Progenitor cell of endocrine pancreas (in vitro differentiated cells): ENCODE measurements at regions not wholly inside any gene's neighbourhood (a gene's known extent, or its start where the extent isn't known, plus 50 kb on each side); places are given as distances from the start of the nearest gene placed in this dataset.

ENCODE experiments used
- DNase-seq: peaks from one replicate; pipeline ENCODE4 v3.0.0; 2021; ENCODE audit warnings: low spot score; ENCODE audit not compliant: unreplicated experiment
- H3K27ac Mint-ChIP-seq: 2 replicates; pipeline ENCODE4 v1.8.0; 2021; ENCODE audit warnings: mild to moderate bottlenecking, moderate library complexity, mixed read lengths
- H3K27me3 Mint-ChIP-seq: 2 replicates; pipeline ENCODE4 v1.8.0; 2021; ENCODE audit warnings: mixed read lengths
- H3K36me3 Mint-ChIP-seq: 2 replicates; pipeline ENCODE4 v1.8.0; 2022; ENCODE audit warnings: mixed read lengths; ENCODE audit not compliant: insufficient read depth
- H3K4me1 Mint-ChIP-seq: 2 replicates; pipeline ENCODE4 v1.8.0; 2021; ENCODE audit warnings: low read depth, mixed read lengths
- H3K4me3 Mint-ChIP-seq: 2 replicates; pipeline ENCODE4 v1.8.0; 2021; ENCODE audit warnings: low read depth, mild to moderate bottlenecking, moderate library complexity, mixed read lengths
- H3K9me3 Mint-ChIP-seq: 2 replicates; pipeline ENCODE4 v1.8.0; 2021; ENCODE audit warnings: low read depth, mixed read lengths
- CTCF ChIP-seq: fragments of 200-600 bp; sonication (generic); IDR thresholded peaks from one replicate; pipeline ENCODE4 v1.5.0; 2021; ENCODE audit warnings: antibody characterized with exemption, mild to moderate bottlenecking; ENCODE audit not compliant: unreplicated experiment

DNA sequence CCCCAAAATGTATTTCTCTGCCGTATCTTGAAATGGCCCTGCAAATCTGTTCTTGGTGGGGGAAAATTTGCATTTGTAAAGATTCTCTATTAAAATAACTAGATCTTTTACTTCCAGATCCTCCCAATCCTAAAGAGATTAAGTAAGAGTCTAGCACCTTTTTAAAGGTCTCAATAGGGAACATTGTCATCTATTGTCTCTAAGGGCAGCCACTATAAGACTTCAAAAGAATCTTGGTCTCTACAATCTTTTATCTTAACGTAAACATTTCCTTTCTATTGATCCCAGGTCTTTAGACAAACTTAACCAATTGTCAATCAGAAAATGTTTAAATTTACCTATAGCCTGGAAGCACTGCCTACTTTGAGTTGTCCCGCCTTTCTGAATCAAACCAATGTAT lies 1313.3 kb downstream of the ROBO2 start:
- Mint-ChIP-seq H3K36me3 (peaks cover 2% of the 10 kb centered on the region), H3K9me3 (peaks cover 17% of the 10 kb centered on the region), H3K4me3 (no peak overlapping the region), H3K27me3 (no peaks in the 10 kb centered on the region), H3K4me1 (peaks cover 25% of the 10 kb centered on the region), H3K27ac (no peak overlapping the region)
- TF ChIP-seq CTCF = no peak
- DNase-seq = no peak

DNA sequence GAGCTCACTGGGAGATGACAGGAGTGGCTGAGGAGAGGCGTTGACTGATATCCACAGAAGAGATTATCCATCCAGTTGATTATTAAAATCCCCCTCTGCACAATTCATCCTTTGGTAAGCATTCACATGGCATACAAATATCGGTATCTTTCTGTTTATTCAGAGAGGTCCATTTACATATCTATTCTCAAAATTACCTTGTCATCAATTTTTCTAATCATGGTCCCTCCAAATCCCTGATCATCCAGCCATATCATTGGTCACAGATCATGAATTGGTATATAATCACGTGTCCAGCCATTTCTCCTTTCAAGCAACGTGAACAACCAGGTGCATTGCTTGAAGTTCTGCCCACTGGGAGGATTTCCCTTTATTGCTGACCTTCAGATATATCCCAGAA lies 1321.0 kb downstream of the ROBO2 start:
- H3K27me3 Mint-ChIP-seq = no peaks in the 10 kb centered on the region
- H3K4me1 Mint-ChIP-seq = no peaks in the 10 kb centered on the region
- peaks cover 17% of the 10 kb centered on the region for H3K9me3 Mint-ChIP-seq
- no peak for DNase-seq
- no peak overlapping the region for H3K4me3 Mint-ChIP-seq
- H3K36me3 Mint-ChIP-seq = no peaks in the 10 kb centered on the region
- no peak for TF ChIP-seq CTCF
- H3K27ac Mint-ChIP-seq = no peak overlapping the region

DNA sequence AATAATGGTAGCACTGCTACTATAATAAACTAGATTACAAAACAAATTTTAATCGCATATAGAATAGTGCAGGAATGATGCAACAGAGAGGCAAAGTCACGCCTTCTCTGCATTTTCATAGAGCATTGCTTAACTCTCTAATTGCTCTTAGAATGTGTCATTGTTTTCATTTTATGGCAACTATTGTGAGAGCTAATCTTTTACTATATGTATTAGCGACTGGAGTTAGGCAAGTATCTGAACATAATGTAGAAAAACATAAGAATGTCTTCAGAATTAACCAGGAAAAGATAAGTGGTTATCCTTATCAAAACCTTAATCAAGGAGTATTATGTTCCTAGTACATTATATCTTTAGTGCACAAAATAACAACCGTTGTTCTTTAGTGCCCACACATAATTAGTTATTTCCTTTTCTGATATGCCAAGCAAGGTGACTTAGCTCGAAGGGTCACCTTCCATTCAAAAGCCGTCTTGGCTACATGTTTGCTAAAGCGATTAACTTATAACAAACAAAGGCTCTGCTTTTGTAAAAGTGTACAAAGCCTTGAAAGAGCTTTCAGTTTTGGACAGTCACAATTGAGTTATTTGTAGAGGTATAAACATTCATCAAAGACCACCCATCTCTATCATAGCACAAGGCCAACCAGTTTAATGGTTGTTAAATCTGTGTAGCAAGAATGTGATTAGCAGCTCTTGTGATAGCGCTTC lies 1328.9 kb downstream of the ROBO2 start:
- H3K36me3 Mint-ChIP-seq = no peaks in the 10 kb centered on the region
- H3K4me3 Mint-ChIP-seq = no peak overlapping the region
- peaks cover 8% of the 10 kb centered on the region for H3K9me3 Mint-ChIP-seq
- H3K27ac Mint-ChIP-seq = no peak overlapping the region
- H3K27me3 Mint-ChIP-seq = no peaks in the 10 kb centered on the region
- peaks cover 16% of the 10 kb centered on the region for H3K4me1 Mint-ChIP-seq
- no peak for DNase-seq
- no peak for TF ChIP-seq CTCF

GRCh38 chr3:78390221-78390620 lies 1350.3 kb downstream of the ROBO2 start:
- H3K4me3 Mint-ChIP-seq = no peak overlapping the region
- H3K9me3 Mint-ChIP-seq = peaks cover 30% of the 10 kb centered on the region
- H3K36me3 Mint-ChIP-seq = peaks cover 9% of the 10 kb centered on the region

DNA sequence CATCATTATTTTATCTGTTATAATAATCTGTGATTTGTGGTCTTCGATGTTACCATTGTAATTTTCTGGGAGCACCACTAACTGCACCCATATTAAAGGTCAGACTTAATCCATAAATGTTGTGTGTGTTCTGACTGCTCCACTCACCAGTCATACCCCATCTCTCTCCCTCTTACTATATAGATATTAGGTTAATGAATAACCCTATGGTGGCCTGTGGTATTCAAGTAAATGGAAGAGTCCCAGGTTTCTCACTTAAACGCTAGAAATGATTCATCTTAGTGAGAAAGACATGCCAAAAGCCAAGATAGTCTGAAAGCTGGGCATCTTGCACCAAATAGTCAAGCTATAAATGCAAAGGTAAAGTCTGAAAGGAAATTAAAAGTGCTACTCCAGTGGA lies 1358.5 kb downstream of the ROBO2 start:
- Mint-ChIP-seq H3K9me3 (no peaks in the 10 kb centered on the region), H3K4me3 (no peak overlapping the region), H3K4me1 (peaks cover 2% of the 10 kb centered on the region), H3K36me3 (no peaks in the 10 kb centered on the region), H3K27ac (no peak overlapping the region), H3K27me3 (no peaks in the 10 kb centered on the region)
- TF ChIP-seq CTCF = no peak
- no peak for DNase-seq

More at GRCh38 chr3:78390221-78390620, 1350.3 kb downstream of the ROBO2 start:
- TF ChIP-seq CTCF = no peak
- no peak for DNase-seq
- Mint-ChIP-seq H3K27me3 (no peaks in the 10 kb centered on the region), H3K4me1 (no peaks in the 10 kb centered on the region), H3K27ac (no peak overlapping the region)
